ENCODE measurements at regions not wholly inside any gene's neighbourhood (a gene's known extent, or its start where the extent isn't known, plus 50 kb on each side); places are given as distances from the start of the nearest gene placed in this dataset.

- H3K4me3 Mint-ChIP-seq, result no peak overlapping the region
- POLR2A ChIA-PET, result no interaction called here
- Histone ChIP-seq H3K27me3 (replicated peaks in 1 of 4; ENCODE audit: control extremely low read depth in 1 of 4, control insufficient read depth in 3 of 4, insufficient read depth in 4 of 4, low read length in 3 of 4) (no peaks in the 10 kb centered on the region), H3K9ac (ENCODE audit: low read length) (no peak overlapping the region), H4K20me1 (ENCODE audit: control insufficient read depth, insufficient read depth, low read length, poor library complexity, severe bottlenecking) (no peaks in the 10 kb centered on the region), H3K27ac (ENCODE audit: low read length in 2 of 2) (no peak overlapping the region), H3K9me3 (ENCODE audit: control extremely low read depth in 1 of 3, control insufficient read depth in 2 of 3, insufficient read depth in 1 of 3, low read length in 2 of 3) (no peaks in the 10 kb centered on the region), H2AFZ (ENCODE audit: insufficient read depth, low read depth, low read length, poor library complexity, severe bottlenecking) (no peak overlapping the region), H3K4me1 (ENCODE audit: control insufficient read depth in 2 of 2, insufficient read depth in 2 of 2, low read length in 2 of 2) (peaks cover 3 to 12% of the 10 kb centered on the region in 2 donors), H3K4me2 (replicated peaks; ENCODE audit: low read depth, low read length, poor library complexity, severe bottlenecking) (no peak overlapping the region), H3K36me3 (replicated peaks in 1 of 2; ENCODE audit: control extremely low read depth in 1 of 2, control insufficient read depth in 1 of 2, extremely low read depth in 1 of 2, insufficient read depth in 2 of 2, low read length in 1 of 2) (no peaks in the 10 kb centered on the region), H3K79me2 (ENCODE audit: control insufficient read depth, insufficient read depth, low read length) (no peaks in the 10 kb centered on the region), H3K4me3 (ENCODE audit: control extremely low read depth in 1 of 5, extremely low read depth in 1 of 5, insufficient read depth in 1 of 5, low read depth in 2 of 5, low read length in 4 of 5) (no peak overlapping the region)
- peaks cover 7% of the 10 kb centered on the region for H3K27me3 Mint-ChIP-seq
- DNase-seq, result no peak
- H3K4me1 Mint-ChIP-seq, result peaks cover 10% of the 10 kb centered on the region
- ATAC-seq (ENCODE audit: low read depth), result no peak
- TF ChIP-seq CTCF (IDR thresholded peaks at IDR 0.05) (no peak), EZH2 (IDR thresholded peaks at IDR 0.05; ENCODE audit: borderline replicate concordance, insufficient read depth, low read depth, low read length, poor library complexity, severe bottlenecking) (no peak)
- CTCF ChIA-PET, result no interaction called here
- H3K9me3 Mint-ChIP-seq (ENCODE audit: insufficient read depth), result no peaks in the 10 kb centered on the region
- 86% methylated on average over 3 of the region's 4 CpGs for WGBS (ENCODE audit: insufficient coverage)
- intact Hi-C loops (cut with micrococcal nuclease), result no loop called here
- H3K27ac Mint-ChIP-seq, result no peak overlapping the region
These were observed 388.9 kb downstream of the TNS3 start for GRCh38 chr7:47192978-47193377.

- H3K27ac Mint-ChIP-seq, result no peak overlapping the region
- 28% methylated on average over 9 of the region's 9 CpGs for WGBS (ENCODE audit: insufficient coverage)
- H2AFZ ChIP-seq (ENCODE audit: insufficient read depth, low read depth, low read length, poor library complexity, severe bottlenecking), result no peak overlapping the region
- H3K9me3 Mint-ChIP-seq (ENCODE audit: insufficient read depth), result no peaks in the 10 kb centered on the region
- no peaks in the 10 kb centered on the region for H3K79me2 ChIP-seq (ENCODE audit: control insufficient read depth, insufficient read depth, low read length)
- H3K4me2 ChIP-seq (replicated peaks; ENCODE audit: low read depth, low read length, poor library complexity, severe bottlenecking), result no peak overlapping the region
- no peaks in the 10 kb centered on the region for H3K9me3 ChIP-seq (ENCODE audit: control extremely low read depth in 1 of 3, control insufficient read depth in 2 of 3, insufficient read depth in 1 of 3, low read length in 2 of 3)
- H3K27me3 Mint-ChIP-seq, result peaks cover 7% of the 10 kb centered on the region
- TF ChIP-seq EZH2 (IDR thresholded peaks at IDR 0.05; ENCODE audit: borderline replicate concordance, insufficient read depth, low read depth, low read length, poor library complexity, severe bottlenecking) (no peak), CTCF (IDR thresholded peaks at IDR 0.05) (no peak)
- CTCF ChIA-PET, result no interaction called here
- DNase-seq, result peak; percentile 33
- peak; percentile 28 for ATAC-seq (ENCODE audit: low read depth)
- POLR2A ChIA-PET, result no interaction called here
- H3K4me1 Mint-ChIP-seq, result peaks cover 14% of the 10 kb centered on the region
- no peak overlapping the region for H3K27ac ChIP-seq (ENCODE audit: low read length in 2 of 2)
- H3K4me3 Mint-ChIP-seq, result no peak overlapping the region
- H3K4me1 ChIP-seq (ENCODE audit: control insufficient read depth in 2 of 2, insufficient read depth in 2 of 2, low read length in 2 of 2), result peaks cover 4 to 18% of the 10 kb centered on the region in 2 donors
- H3K9ac ChIP-seq (ENCODE audit: low read length), result no peak overlapping the region
- H4K20me1 ChIP-seq (ENCODE audit: control insufficient read depth, insufficient read depth, low read length, poor library complexity, severe bottlenecking), result no peaks in the 10 kb centered on the region
- no peak overlapping the region for H3K4me3 ChIP-seq (ENCODE audit: control extremely low read depth in 1 of 5, extremely low read depth in 1 of 5, insufficient read depth in 1 of 5, low read depth in 2 of 5, low read length in 4 of 5)
- H3K36me3 ChIP-seq (replicated peaks in 1 of 2; ENCODE audit: control extremely low read depth in 1 of 2, control insufficient read depth in 1 of 2, extremely low read depth in 1 of 2, insufficient read depth in 2 of 2, low read length in 1 of 2), result no peaks in the 10 kb centered on the region
- intact Hi-C loops (cut with micrococcal nuclease), result no loop called here
- no peaks in the 10 kb centered on the region for H3K27me3 ChIP-seq (replicated peaks in 1 of 4; ENCODE audit: control extremely low read depth in 1 of 4, control insufficient read depth in 3 of 4, insufficient read depth in 4 of 4, low read length in 3 of 4)
These were observed 390.0 kb downstream of the TNS3 start for GRCh38 chr7:47191876-47192291.
